HG03521 (cell line): ENCODE measurements at regions not wholly inside any gene's neighbourhood (a gene's known extent, or its start where the extent isn't known, plus 50 kb on each side); places are given as distances from the start of the nearest gene placed in this dataset.

Experiments
- ATAC-seq: cut with Tn5 transposase; IDR thresholded peaks from one replicate; pipeline ENCODE4 v1.9.1; 2021; ENCODE audit warnings: mild to moderate bottlenecking, moderate library complexity; ENCODE audit not compliant: unreplicated experiment

- no peak for ATAC-seq
Observed at GRCh38 chr4:108529102-108529501, 91.3 kb upstream of the RPL34 start.

- ATAC-seq = peak; percentile 74
Observed at GRCh38 chr4:108527723-108528122, 92.7 kb upstream of the RPL34 start.

DNA sequence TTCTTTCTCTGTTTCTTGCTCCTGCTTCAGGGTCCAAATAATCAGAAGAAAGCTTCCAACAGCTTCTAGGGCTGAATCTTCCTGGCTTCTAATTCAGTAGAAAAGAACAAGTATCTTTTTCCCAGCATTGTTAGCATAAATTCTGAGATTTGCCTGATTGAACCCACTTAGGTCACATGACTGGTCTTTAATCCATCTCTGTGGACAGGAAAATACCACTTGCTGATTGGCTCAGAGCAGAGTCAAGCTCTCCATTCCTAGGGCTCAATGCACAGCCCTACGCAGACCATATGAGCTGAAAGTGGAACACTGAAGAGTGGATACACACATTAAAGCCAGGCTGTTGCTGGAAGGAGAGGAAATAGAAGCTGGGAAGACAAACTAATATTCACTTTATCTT is 99.6 kb upstream of the RPL34 start:
- ATAC-seq = no peak

DNA sequence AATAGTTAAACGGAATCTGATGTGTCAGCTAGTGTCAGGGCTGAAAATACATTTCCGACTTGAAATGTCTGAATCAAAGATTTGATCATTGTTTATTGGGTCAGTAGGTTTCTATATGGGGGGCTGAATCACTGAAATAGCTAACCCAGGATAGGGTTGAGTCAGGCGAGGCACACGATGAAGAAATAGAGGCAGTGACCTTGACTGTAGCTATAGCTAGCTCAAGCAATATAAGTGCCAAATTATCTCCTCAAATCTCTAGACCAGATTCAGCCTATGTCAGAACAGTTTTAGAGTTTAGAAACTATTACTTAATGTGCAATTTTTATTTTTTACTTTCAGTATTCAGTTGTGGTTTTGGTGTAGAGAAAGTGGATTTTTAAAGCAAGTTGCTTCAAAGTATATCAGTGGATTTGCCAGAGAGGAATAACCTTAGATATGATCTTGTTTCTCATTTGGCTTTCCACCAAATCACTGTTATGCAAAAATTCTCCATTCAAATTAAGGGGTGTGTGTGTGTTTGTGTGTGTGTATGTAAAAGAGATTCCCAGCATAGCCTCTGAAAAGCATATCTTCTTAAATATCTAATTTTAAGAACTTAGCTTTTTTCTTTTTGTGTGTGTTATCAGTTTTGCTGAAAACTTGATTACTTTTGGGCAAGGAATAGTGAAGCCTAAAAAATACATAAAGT is 100.3 kb upstream of the RPL34 start:
- no peak for ATAC-seq

DNA sequence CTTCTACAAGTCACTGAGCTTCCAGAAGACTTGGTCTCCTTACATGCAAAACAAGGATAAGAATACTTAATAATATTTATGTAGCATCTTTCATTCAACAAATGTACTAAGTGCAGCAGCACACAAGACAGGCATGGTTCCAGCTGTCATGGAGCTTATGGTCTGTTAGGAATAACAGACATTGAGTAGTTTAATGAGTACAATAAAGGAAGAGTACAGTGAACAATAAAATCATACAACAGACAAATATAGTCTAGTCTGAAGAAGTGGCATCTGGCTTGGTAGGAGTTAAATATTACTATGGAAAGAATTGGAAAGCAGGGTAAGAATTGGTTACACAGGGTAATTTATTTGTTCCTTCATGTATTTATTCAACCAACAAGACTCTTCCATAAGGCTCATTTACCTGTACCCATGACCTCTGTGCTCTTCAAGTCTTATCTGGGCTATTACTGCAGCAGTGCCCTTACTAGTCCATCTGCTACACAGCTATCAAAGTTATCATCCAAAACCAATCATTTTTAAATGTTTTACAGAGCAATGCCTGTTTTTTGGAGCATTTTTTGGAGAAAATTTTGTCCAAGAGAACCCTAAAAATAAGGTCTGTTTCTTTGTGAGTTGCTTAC is 101.1 kb upstream of the RPL34 start:
- no peak for ATAC-seq

GRCh38 chr4:108512615-108513505 is 107.5 kb upstream of the RPL34 start:
- ATAC-seq = no peak

DNA sequence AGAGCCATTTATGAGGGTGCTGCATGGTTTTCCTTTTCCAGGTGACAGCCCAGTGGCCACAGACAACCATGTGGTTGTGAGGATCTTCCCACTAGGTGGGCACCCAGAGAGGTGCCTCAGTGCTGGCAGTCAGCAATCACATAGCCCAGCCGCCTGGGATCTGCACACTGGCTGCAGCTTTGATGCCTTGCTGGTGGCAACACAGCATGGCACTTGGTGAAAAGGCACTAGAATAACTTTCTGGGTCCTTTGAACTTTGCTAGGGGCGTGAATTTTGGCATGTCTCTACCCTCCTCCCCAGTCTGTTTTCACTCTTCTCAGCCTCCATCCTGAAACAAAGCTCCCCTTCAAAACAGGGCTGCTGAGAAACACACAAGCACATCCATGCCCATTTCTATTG is 108.8 kb upstream of the RPL34 start:
- no peak for ATAC-seq

- no peak for ATAC-seq
Observed at GRCh38 chr4:108502356-108502755, 118.0 kb upstream of the RPL34 start.

DNA sequence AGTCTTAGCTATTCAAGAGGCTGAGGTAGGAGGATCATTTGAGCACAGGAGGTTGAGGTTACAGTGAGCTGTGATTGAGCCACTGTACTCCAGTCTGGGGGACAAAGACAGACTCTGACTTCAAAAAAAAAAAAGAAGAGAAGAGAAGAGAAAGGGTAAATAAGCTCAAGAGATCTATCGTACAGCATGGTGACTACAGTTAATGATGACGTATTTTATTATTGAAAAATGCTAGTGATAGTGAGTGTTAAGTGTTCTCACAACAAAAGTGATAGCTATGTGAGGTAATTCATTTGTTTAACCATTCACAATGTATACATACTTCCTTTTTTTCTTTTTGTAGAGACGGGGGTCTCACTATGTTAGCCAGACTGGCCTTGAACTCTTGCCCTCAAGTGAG is 121.5 kb upstream of the RPL34 start:
- no peak for ATAC-seq

- ATAC-seq = no peak
Observed at GRCh38 chr4:108493596-108493931, 126.8 kb upstream of the RPL34 start.

GRCh38 chr4:108492816-108493595 is 127.4 kb upstream of the RPL34 start:
- ATAC-seq = no peak

- ATAC-seq = no peak
Observed at GRCh38 chr4:108488865-108489264, 131.5 kb upstream of the RPL34 start.

- ATAC-seq = no peak
Observed at GRCh38 chr4:108486046-108486445, 134.3 kb upstream of the RPL34 start.

DNA sequence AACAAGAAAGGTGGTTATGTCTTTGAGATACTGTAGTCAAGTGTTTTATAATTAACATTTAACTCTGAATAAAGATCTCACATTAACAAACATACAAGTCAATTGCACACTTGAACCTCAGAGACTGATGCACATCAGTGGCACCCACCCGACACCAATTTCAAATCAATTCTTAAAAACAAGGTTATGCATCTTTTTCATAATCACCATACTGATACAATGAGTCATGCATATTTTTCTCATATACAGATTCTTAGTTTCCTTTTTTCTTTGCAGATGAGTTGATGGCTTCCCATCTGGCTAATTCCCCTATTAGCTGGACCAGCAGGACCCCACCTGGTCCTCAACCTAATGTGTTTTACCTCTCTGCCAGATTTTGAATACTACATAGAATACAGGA is 136.2 kb upstream of the RPL34 start:
- no peak for ATAC-seq

DNA sequence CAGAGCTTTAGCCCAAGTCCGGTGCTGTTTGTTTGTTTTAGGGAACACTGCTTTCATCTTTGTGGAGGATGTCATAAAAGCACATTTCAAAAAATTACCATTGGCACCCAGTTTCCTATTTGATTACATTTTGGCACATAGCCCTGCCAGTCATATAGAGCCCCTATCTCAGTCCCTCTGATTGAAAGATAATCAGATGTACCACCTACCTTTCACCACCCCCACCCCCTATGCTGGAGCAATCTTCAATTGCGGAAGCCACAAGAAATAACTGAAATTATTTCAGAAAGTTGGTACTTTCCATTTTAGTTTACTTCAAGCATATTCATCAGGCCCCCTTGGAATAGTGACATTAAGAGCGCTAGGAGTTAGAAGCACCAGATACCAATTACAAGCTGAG is 136.7 kb upstream of the RPL34 start:
- ATAC-seq = no peak

DNA sequence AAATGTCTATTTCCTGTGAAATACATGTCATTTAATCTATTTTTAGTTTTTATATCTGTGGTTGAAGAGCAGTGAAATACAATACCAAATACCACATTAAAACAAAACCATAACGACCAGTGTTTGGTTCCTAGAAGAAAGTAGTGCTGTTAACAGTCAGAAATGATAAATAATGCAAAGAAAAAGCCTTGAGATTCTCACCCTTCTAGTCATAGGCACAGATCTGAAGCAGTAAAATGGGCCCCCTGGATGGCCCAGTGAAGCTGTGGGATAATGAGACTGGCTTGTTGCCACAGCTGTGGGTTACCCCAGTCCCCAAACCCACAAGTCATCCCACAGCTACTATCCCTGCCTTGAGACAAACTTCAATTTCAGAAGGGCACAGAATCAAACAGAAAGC is 137.3 kb upstream of the RPL34 start:
- ATAC-seq = no peak

DNA sequence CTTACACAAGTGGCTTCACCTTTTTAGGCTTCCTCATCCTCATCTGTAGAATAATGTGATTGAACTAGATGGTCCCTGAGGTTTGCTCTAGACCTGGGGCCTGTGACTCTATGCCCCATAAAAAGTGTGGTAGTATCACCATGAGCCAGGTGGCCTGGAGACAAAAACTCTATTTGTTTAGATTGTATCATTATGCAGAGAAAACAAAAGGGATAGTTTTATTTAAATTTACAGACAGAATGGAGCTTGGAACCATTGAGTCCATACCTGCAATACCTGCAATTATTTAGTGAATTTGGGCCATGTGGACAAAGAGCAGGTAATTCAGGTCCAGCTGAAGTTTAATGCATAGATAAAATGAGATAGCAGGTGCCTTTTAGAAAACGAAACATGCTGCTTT is 139.5 kb upstream of the RPL34 start:
- no peak for ATAC-seq

DNA sequence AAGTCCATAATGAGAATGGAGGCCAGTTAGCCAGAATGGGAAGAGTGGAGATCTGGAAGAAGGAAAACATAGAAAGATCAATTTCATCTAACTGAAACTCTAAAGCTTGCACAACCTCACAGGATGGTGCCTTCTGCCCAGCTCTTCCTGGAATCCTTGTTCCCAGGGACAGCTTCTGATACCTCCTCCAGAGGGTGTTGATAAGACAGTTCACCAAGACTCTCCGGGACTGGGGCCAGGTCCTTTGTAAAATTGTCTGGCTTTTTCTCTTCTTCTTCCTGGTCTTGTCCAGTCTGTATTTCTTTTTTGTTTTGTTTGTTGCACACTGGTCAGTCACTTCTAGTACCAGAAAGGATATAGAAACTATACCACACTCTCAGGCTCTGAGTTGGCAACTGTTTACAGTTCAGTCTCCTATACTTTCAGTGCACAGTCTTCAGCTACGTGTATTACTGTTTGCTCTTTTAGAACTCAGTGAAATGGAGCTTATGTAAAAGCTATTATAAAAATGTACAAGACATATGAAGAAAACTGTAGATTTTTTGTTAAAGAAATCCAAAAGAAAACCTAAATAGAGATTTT is 142.8 kb upstream of the RPL34 start:
- no peak for ATAC-seq

- ATAC-seq = no peak
Observed at GRCh38 chr4:108473163-108473720, 147.1 kb upstream of the RPL34 start.
